AG20443 (cell line): ENCODE measurements at regions not wholly inside any gene's neighbourhood (a gene's known extent, or its start where the extent isn't known, plus 50 kb on each side); places are given as distances from the start of the nearest gene placed in this dataset.
"Not testable (repeated sequence)": the region's sequence is repeated elsewhere in the genome, so short reads cannot be mapped to it uniquely, and the experiment has no call there.

Source experiments
- DNase-seq: peaks from one replicate; pipeline ENCODE4 v3.0.0; 2012; ENCODE audit warnings: low spot score, mixed read lengths

- DNase-seq = no peak
Measured at GRCh38 chrX:140065961-140066662, 100.8 kb upstream of the CXorf66 start.

- no peak for DNase-seq
Measured at GRCh38 chrX:140064993-140065392, 99.7 kb upstream of the CXorf66 start.

GRCh38 chrX:140057001-140057411 lies 91.7 kb upstream of the CXorf66 start:
- DNase-seq = peak; percentile 62

GRCh38 chrX:140053846-140054245 lies 88.5 kb upstream of the CXorf66 start:
- DNase-seq = no peak

GRCh38 chrX:140050906-140051305 lies 85.6 kb upstream of the CXorf66 start:
- DNase-seq = peak; percentile 9

GRCh38 chrX:140040386-140040785 lies 75.1 kb upstream of the CXorf66 start:
- DNase-seq = no peak

- no peak for DNase-seq
Measured at GRCh38 chrX:140038842-140039241, 73.5 kb upstream of the CXorf66 start.

- DNase-seq = peak; percentile 8
Measured at GRCh38 chrX:140034916-140035315, 69.6 kb upstream of the CXorf66 start.

GRCh38 chrX:140022482-140022881 lies 57.2 kb upstream of the CXorf66 start:
- DNase-seq = no peak

- not testable (repeated sequence) for DNase-seq
Measured at GRCh38 chrX:140019134-140019533, 53.8 kb upstream of the CXorf66 start.
